Activated CD8-positive, alpha-beta T cell treated with anti-CD3 and anti-CD28 coated beads for 36 hours (primary cell): ENCODE measurements at regions not wholly inside any gene's neighbourhood (a gene's known extent, or its start where the extent isn't known, plus 50 kb on each side); places are given as distances from the start of the nearest gene placed in this dataset.

Experiments
- ATAC-seq: fragments of 200-7000 bp; cut with Tn5 transposase; one replicate; pipeline ENCODE4 v1.10.0; 2021; ENCODE audit warnings: mild to moderate bottlenecking, moderate library complexity
- CTCF ChIA-PET: fragments of 350-600 bp; sonication (Branson Sonifier 250); formaldehyde crosslinking; loops from one replicate; lab custom pipeline; 2021; ENCODE audit warnings: antibody characterized with exemption; lab: Charles Lee
- POLR2A ChIA-PET: fragments of 350-600 bp; sonication (Branson Sonifier 250); formaldehyde crosslinking; loops from one replicate; lab custom pipeline; 2021; ENCODE audit warnings: antibody characterized with exemption; lab: Charles Lee
- DNase-seq: peaks from one replicate; pipeline ENCODE4 v3.0.0-alpha.2; 2020
- H3K27ac Mint-ChIP-seq: one replicate; pipeline ENCODE4 v1.8.0; 2021; ENCODE audit warnings: mild to moderate bottlenecking, mixed read lengths
- H3K27me3 Mint-ChIP-seq: one replicate; pipeline ENCODE4 v1.8.0; 2021; ENCODE audit warnings: mixed read lengths
- H3K36me3 Mint-ChIP-seq: one replicate; pipeline ENCODE4 v1.8.0; 2021; ENCODE audit warnings: low read depth, mixed read lengths
- H3K4me1 Mint-ChIP-seq: one replicate; pipeline ENCODE4 v1.8.0; 2021; ENCODE audit warnings: low read depth, mixed read lengths
- H3K4me3 Mint-ChIP-seq: one replicate; pipeline ENCODE4 v1.8.0; 2021; ENCODE audit warnings: mild to moderate bottlenecking, moderate library complexity, mixed read lengths
- H3K9me3 Mint-ChIP-seq: one replicate; pipeline ENCODE4 v1.8.0; 2021; ENCODE audit warnings: mixed read lengths
- intact Hi-C: fragments of 100-400 bp; cut with micrococcal nuclease; formaldehyde crosslinking; loops from one replicate; pipeline ENCODE4 v1.10.0; 2022
- TF ChIP-seq, protein P1 (sequence below): fragments of 200-600 bp; IDR thresholded peaks from one replicate; pipeline ENCODE4 v1.8.0; 2022; ENCODE audit warnings: antibody characterized with exemption, mild to moderate bottlenecking

GRCh38 chr4:89586318-89586717 lies 250.6 kb downstream of the SNCA start:
- Mint-ChIP-seq H3K4me3 (no peak overlapping the region), H3K9me3 (no peaks in the 10 kb centered on the region), H3K36me3 (no peaks in the 10 kb centered on the region), H3K27me3 (no peaks in the 10 kb centered on the region), H3K4me1 (no peaks in the 10 kb centered on the region), H3K27ac (no peak overlapping the region)
- ATAC-seq (no peak), DNase-seq (no peak)
- ChIA-PET CTCF (interaction anchor here (1.5 kb wide), 1 partner anchor 283 kb away, joined by 4 read pairs; no protein-coding TSS in a partner anchor), POLR2A (no interaction called here)
- TF ChIP-seq, protein P1, sequence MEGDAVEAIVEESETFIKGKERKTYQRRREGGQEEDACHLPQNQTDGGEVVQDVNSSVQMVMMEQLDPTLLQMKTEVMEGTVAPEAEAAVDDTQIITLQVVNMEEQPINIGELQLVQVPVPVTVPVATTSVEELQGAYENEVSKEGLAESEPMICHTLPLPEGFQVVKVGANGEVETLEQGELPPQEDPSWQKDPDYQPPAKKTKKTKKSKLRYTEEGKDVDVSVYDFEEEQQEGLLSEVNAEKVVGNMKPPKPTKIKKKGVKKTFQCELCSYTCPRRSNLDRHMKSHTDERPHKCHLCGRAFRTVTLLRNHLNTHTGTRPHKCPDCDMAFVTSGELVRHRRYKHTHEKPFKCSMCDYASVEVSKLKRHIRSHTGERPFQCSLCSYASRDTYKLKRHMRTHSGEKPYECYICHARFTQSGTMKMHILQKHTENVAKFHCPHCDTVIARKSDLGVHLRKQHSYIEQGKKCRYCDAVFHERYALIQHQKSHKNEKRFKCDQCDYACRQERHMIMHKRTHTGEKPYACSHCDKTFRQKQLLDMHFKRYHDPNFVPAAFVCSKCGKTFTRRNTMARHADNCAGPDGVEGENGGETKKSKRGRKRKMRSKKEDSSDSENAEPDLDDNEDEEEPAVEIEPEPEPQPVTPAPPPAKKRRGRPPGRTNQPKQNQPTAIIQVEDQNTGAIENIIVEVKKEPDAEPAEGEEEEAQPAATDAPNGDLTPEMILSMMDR, result no peak
- intact Hi-C loops, result no loop called here

DNA sequence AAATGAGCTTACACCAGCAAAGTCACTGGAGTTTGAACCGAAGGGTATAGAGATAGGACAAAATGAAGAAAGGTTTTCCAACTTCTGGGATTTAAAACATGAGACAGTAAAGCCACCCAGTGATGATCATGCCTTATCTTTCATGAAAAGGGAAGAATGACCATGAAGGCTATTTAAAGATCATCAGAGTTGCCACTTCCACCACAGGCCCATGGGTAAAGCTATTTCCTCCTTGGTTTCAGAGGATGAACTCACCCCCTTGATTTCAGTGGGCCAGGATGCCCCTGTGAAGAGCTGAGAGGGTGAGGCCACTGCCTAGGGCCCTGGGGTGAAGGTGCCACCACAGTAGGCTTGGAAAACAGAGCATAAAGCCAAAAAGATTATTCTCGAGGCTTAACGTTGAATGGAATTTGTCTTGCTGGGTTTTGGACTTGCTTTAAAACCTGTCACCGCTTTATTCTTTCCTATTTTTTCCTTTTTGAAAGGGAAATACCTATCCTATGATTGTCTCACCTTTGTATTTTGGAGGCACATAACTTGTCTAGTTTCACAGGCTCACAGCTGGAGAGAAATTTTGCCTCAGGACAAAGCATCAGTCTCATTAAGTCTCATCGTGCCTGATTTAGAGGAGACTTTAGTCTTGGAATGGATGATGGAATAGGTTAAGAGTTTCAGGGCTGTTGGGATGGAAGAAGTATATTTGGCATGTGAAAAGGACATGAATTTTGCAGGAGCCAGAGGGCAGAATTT lies 254.0 kb downstream of the SNCA start:
- Mint-ChIP-seq H3K27ac (no peak overlapping the region), H3K36me3 (no peaks in the 10 kb centered on the region), H3K4me1 (no peaks in the 10 kb centered on the region), H3K27me3 (no peaks in the 10 kb centered on the region), H3K9me3 (no peaks in the 10 kb centered on the region), H3K4me3 (no peak overlapping the region)
- DNase-seq, result no peak
- ChIA-PET CTCF (no interaction called here), POLR2A (no interaction called here)
- TF ChIP-seq, protein P1, result no peak
- no peak for ATAC-seq
- intact Hi-C loops, result no loop called here

GRCh38 chr4:89579771-89580170 lies 257.2 kb downstream of the SNCA start:
- H3K27me3 Mint-ChIP-seq, result no peaks in the 10 kb centered on the region
- H3K27ac Mint-ChIP-seq, result no peak overlapping the region
- H3K9me3 Mint-ChIP-seq, result no peaks in the 10 kb centered on the region
- H3K4me3 Mint-ChIP-seq, result no peak overlapping the region
- no peak for ATAC-seq
- DNase-seq, result no peak
- no peaks in the 10 kb centered on the region for H3K36me3 Mint-ChIP-seq
- ChIA-PET POLR2A (no interaction called here), CTCF (no interaction called here)
- TF ChIP-seq, protein P1, result no peak
- H3K4me1 Mint-ChIP-seq, result no peaks in the 10 kb centered on the region
- intact Hi-C loops, result no loop called here

- ATAC-seq (no peak), DNase-seq (no peak)
- TF ChIP-seq, protein P1, result no peak
- CTCF ChIA-PET, result no interaction called here
- Mint-ChIP-seq H3K27me3 (no peaks in the 10 kb centered on the region), H3K4me3 (no peak overlapping the region), H3K36me3 (no peaks in the 10 kb centered on the region), H3K27ac (no peak overlapping the region), H3K4me1 (no peaks in the 10 kb centered on the region), H3K9me3 (no peaks in the 10 kb centered on the region)
- intact Hi-C loops, result no loop called here
- POLR2A ChIA-PET, result no interaction called here
These were observed 260.7 kb downstream of the SNCA start for GRCh38 chr4:89576246-89576645.

DNA sequence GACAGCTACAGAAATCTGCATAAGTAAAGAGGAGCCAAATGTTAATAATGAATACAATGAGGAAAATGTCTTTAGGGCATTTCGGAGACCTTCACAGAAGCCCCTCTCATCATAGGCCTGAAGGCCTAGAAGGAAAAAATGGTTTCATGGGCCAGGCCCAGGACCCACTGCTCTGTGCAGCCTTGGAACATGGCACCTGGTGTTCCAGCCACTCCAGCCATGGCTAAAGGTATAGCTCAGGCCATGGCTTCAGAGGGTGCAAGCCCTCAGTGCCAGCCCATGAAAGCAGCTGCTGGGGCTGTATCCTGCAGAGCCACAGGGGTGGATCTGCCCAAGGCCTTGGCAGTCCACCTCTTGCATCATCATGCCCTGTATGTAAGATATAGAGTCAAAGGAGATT lies 261.1 kb downstream of the SNCA start:
- ATAC-seq, result no peak
- ChIA-PET POLR2A (no interaction called here), CTCF (no interaction called here)
- no peaks in the 10 kb centered on the region for H3K27me3 Mint-ChIP-seq
- no peaks in the 10 kb centered on the region for H3K9me3 Mint-ChIP-seq
- TF ChIP-seq, protein P1, result no peak
- no peak overlapping the region for H3K27ac Mint-ChIP-seq
- H3K4me1 Mint-ChIP-seq, result no peaks in the 10 kb centered on the region
- intact Hi-C loops, result no loop called here
- no peak for DNase-seq
- no peaks in the 10 kb centered on the region for H3K36me3 Mint-ChIP-seq
- H3K4me3 Mint-ChIP-seq, result no peak overlapping the region
